OCI-LY1 (cell line): ENCODE measurements at regions not wholly inside any gene's neighbourhood (a gene's known extent, or its start where the extent isn't known, plus 50 kb on each side); places are given as distances from the start of the nearest gene placed in this dataset.
A peak's percentile ranks its signal among the peaks of the same experiment; 100 is the strongest.

ENCODE experiments used
- H2AFZ ChIP-seq: fragments of 200-600 bp; sonication (generic), shearing (Covaris generic); 2 replicates; pipeline ENCODE4 v1.6.0; 2014; ENCODE audit warnings: antibody characterized with exemption, mild to moderate bottlenecking, low read length
- H3F3A ChIP-seq: fragments of 200-600 bp; sonication (generic), shearing (Covaris generic); 2 replicates; pipeline ENCODE4 v1.6.0; 2014; ENCODE audit warnings: mild to moderate bottlenecking, antibody characterized with exemption, low read length, moderate library complexity; ENCODE audit not compliant: insufficient read depth
- H3K27ac ChIP-seq: fragments of 200-600 bp; sonication (generic); 2 replicates; pipeline ENCODE4 v1.5.1; 2014; ENCODE audit warnings: low read length, mixed run types, mild to moderate bottlenecking, low read depth; ENCODE audit not compliant: poor library complexity, severe bottlenecking
- H3K27me3 ChIP-seq: fragments of 200-600 bp; sonication (generic); 2 replicates; pipeline ENCODE4 v1.6.0; 2014; ENCODE audit warnings: antibody characterized with exemption, mild to moderate bottlenecking, low read length, moderate library complexity; ENCODE audit not compliant: insufficient read depth
- H3K36me3 ChIP-seq: fragments of 200-600 bp; sonication (generic); 2 replicates; pipeline ENCODE4 v1.6.1; 2014; ENCODE audit warnings: mild to moderate bottlenecking, antibody characterized with exemption, low read length, moderate library complexity, mixed read lengths; ENCODE audit not compliant: insufficient read depth
- H3K4me1 ChIP-seq: fragments of 200-600 bp; sonication (generic); 2 replicates; pipeline ENCODE4 v1.5.1; 2014; ENCODE audit warnings: mild to moderate bottlenecking, low read length, moderate library complexity; ENCODE audit not compliant: insufficient read depth, severe bottlenecking
- H3K4me2 ChIP-seq: fragments of 200-600 bp; sonication (generic), shearing (Covaris generic); 2 replicates; pipeline ENCODE4 v1.6.1; 2014; ENCODE audit warnings: low read length
- H3K4me3 ChIP-seq: fragments of 200-600 bp; sonication (generic); 2 replicates; pipeline ENCODE4 v1.5.1; 2014; ENCODE audit warnings: low read length, low read depth, mild to moderate bottlenecking, mixed read lengths; ENCODE audit not compliant: poor library complexity, severe bottlenecking
- H3K79me2 ChIP-seq: fragments of 200-600 bp; shearing (Covaris generic); 2 replicates; pipeline ENCODE4 v1.6.1; 2016; ENCODE audit warnings: mixed run types, low read length, mixed read lengths; ENCODE audit not compliant: insufficient read depth
- H3K9ac ChIP-seq: fragments of 200-600 bp; sonication (generic), shearing (Covaris generic); 2 replicates; pipeline ENCODE4 v1.6.1; 2014; ENCODE audit warnings: mild to moderate bottlenecking, low read length, mixed read lengths
- H3K9me2 ChIP-seq: fragments of 200-600 bp; sonication (generic), shearing (Covaris generic); 2 replicates; pipeline ENCODE4 v1.6.1; 2014; ENCODE audit warnings: low read depth, mild to moderate bottlenecking, low read length, mixed read lengths
- H3K9me3 ChIP-seq: fragments of 200-600 bp; shearing (Covaris generic); 2 replicates; pipeline ENCODE4 v1.6.1; 2014; ENCODE audit warnings: low read length, mixed read lengths
- H4K20me1 ChIP-seq: fragments of 200-600 bp; sonication (generic), shearing (Covaris generic); 2 replicates; pipeline ENCODE4 v1.6.0; 2016; ENCODE audit warnings: mild to moderate bottlenecking, low read length; ENCODE audit not compliant: insufficient read depth
- CTCF ChIP-seq: fragments of 200-600 bp; sonication (generic), shearing (Covaris generic); IDR thresholded peaks from 2 replicates; pipeline ENCODE4 v1.5.1; 2017; ENCODE audit warnings: mild to moderate bottlenecking, antibody characterized with exemption, low read length, moderate library complexity, mixed read lengths
- EZH2 ChIP-seq: fragments of 200-600 bp; sonication (generic), shearing (Covaris generic); IDR thresholded peaks from 2 replicates; pipeline ENCODE4 v1.8.0; 2017; ENCODE audit warnings: borderline replicate concordance, mixed run types, mild to moderate bottlenecking, antibody characterized with exemption, low read length, moderate library complexity, mixed read lengths

- no peak overlapping the region for H3K4me2 ChIP-seq
- no peaks in the 10 kb centered on the region for H3K4me1 ChIP-seq
- H3K9me2 ChIP-seq: no peaks in the 10 kb centered on the region
- no peaks in the 10 kb centered on the region for H3K36me3 ChIP-seq
- no peak overlapping the region for H3K4me3 ChIP-seq
- no peak overlapping the region for H3K27ac ChIP-seq
- H3K27me3 ChIP-seq: no peaks in the 10 kb centered on the region
- H3K9me3 ChIP-seq: no peaks in the 10 kb centered on the region
- no peak overlapping the region for H2AFZ ChIP-seq
- TF ChIP-seq CTCF (peak; percentile 62), EZH2 (no peak)
- H3F3A ChIP-seq: no peaks in the 10 kb centered on the region
- no peaks in the 10 kb centered on the region for H4K20me1 ChIP-seq
- H3K79me2 ChIP-seq: no peaks in the 10 kb centered on the region
- no peak overlapping the region for H3K9ac ChIP-seq
Measured at GRCh38 chr1:175824079-175824478, 80.7 kb upstream of the TNR start.

GRCh38 chr1:175823406-175823805, 80.0 kb upstream of the TNR start:
- Histone ChIP-seq H4K20me1 (no peaks in the 10 kb centered on the region), H3F3A (no peaks in the 10 kb centered on the region), H3K27ac (no peak overlapping the region), H3K4me1 (no peaks in the 10 kb centered on the region), H3K9me3 (no peaks in the 10 kb centered on the region), H2AFZ (no peak overlapping the region), H3K4me2 (no peak overlapping the region), H3K4me3 (no peak overlapping the region), H3K9me2 (no peaks in the 10 kb centered on the region), H3K9ac (no peak overlapping the region), H3K36me3 (no peaks in the 10 kb centered on the region), H3K27me3 (no peaks in the 10 kb centered on the region), H3K79me2 (no peaks in the 10 kb centered on the region)
- no peak for TF ChIP-seq CTCF
- no peak for TF ChIP-seq EZH2

GRCh38 chr1:175822580-175822979, 79.2 kb upstream of the TNR start:
- no peak overlapping the region for H2AFZ ChIP-seq
- H4K20me1 ChIP-seq: no peaks in the 10 kb centered on the region
- no peak overlapping the region for H3K9ac ChIP-seq
- no peaks in the 10 kb centered on the region for H3K36me3 ChIP-seq
- H3K27ac ChIP-seq: no peak overlapping the region
- TF ChIP-seq EZH2 (no peak), CTCF (no peak)
- no peaks in the 10 kb centered on the region for H3K9me3 ChIP-seq
- no peak overlapping the region for H3K4me2 ChIP-seq
- no peaks in the 10 kb centered on the region for H3K9me2 ChIP-seq
- no peak overlapping the region for H3K4me3 ChIP-seq
- no peaks in the 10 kb centered on the region for H3F3A ChIP-seq
- H3K4me1 ChIP-seq: no peaks in the 10 kb centered on the region
- no peaks in the 10 kb centered on the region for H3K27me3 ChIP-seq
- H3K79me2 ChIP-seq: no peaks in the 10 kb centered on the region
